ENCODE measurements at regions not wholly inside any gene's neighbourhood (a gene's known extent, or its start where the extent isn't known, plus 50 kb on each side); places are given as distances from the start of the nearest gene placed in this dataset.

- in situ Hi-C loops (cut with MboI; ENCODE audit: low pct_unique_long_range_greater_than_20kb, low sequenced_read_pairs, unreplicated experiment) = no loop called here
- TF ChIP-seq CTCF (IDR thresholded peaks at IDR 0.05; ENCODE audit: extremely low read depth, insufficient read depth, missing control alignments) = no peak
- no peak for DNase-seq (ENCODE audit: low spot score)
Observed at GRCh38 chr6:90835596-90836212, 248.8 kb upstream of the MAP3K7 start.

GRCh38 chr6:90829311-90829710, 242.4 kb upstream of the MAP3K7 start:
- no peak for TF ChIP-seq CTCF (IDR thresholded peaks at IDR 0.05; ENCODE audit: extremely low read depth, insufficient read depth, missing control alignments)
- DNase-seq (ENCODE audit: low spot score) = no peak
- in situ Hi-C loops (cut with MboI; ENCODE audit: low pct_unique_long_range_greater_than_20kb, low sequenced_read_pairs, unreplicated experiment) = no loop called here

- DNase-seq (ENCODE audit: low spot score) = no peak
- in situ Hi-C loops (cut with MboI; ENCODE audit: low pct_unique_long_range_greater_than_20kb, low sequenced_read_pairs, unreplicated experiment) = no loop called here
- no peak for TF ChIP-seq CTCF (IDR thresholded peaks at IDR 0.05; ENCODE audit: extremely low read depth, insufficient read depth, missing control alignments)
Observed at GRCh38 chr6:90820436-90820835, 233.6 kb upstream of the MAP3K7 start.

- in situ Hi-C loops (cut with MboI; ENCODE audit: low pct_unique_long_range_greater_than_20kb, low sequenced_read_pairs, unreplicated experiment) = no loop called here
- DNase-seq (ENCODE audit: low spot score) = no peak
- no peak for TF ChIP-seq CTCF (IDR thresholded peaks at IDR 0.05; ENCODE audit: extremely low read depth, insufficient read depth, missing control alignments)
Observed at GRCh38 chr6:90819483-90819882, 232.6 kb upstream of the MAP3K7 start.

- in situ Hi-C loops (cut with MboI; ENCODE audit: low pct_unique_long_range_greater_than_20kb, low sequenced_read_pairs, unreplicated experiment) = no loop called here
- no peak for DNase-seq (ENCODE audit: low spot score)
- TF ChIP-seq CTCF (IDR thresholded peaks at IDR 0.05; ENCODE audit: extremely low read depth, insufficient read depth, missing control alignments) = no peak
Observed at GRCh38 chr6:90818163-90818562, 231.3 kb upstream of the MAP3K7 start.

- no peak for TF ChIP-seq CTCF (IDR thresholded peaks at IDR 0.05; ENCODE audit: extremely low read depth, insufficient read depth, missing control alignments)
- in situ Hi-C loops (cut with MboI; ENCODE audit: low pct_unique_long_range_greater_than_20kb, low sequenced_read_pairs, unreplicated experiment) = no loop called here
Observed at GRCh38 chr6:90816764-90817163, 229.9 kb upstream of the MAP3K7 start.

More at GRCh38 chr6:90816764-90817163, 229.9 kb upstream of the MAP3K7 start:
- no peak for DNase-seq (ENCODE audit: low spot score)

Measured in GM13977 (cell line).